NCI-H1092 treated with DMSO at 0.1 percent for 48 hours (cell line): ENCODE measurements at regions not wholly inside any gene's neighbourhood (a gene's known extent, or its start where the extent isn't known, plus 50 kb on each side); places are given as distances from the start of the nearest gene placed in this dataset.

Experiments
- DNase-seq: peaks from one replicate; lab custom pipeline; 2025; lab: John Stamatoyannopoulos, UW

GRCh38 chr11:95387325-95387724, 156.3 kb upstream of the SESN3 start:
- no peak for DNase-seq

GRCh38 chr11:95385577-95385976, 154.6 kb upstream of the SESN3 start:
- DNase-seq = no peak

GRCh38 chr11:95379479-95379878, 148.5 kb upstream of the SESN3 start:
- DNase-seq = no peak

GRCh38 chr11:95378789-95379188, 147.8 kb upstream of the SESN3 start:
- no peak for DNase-seq

- no peak for DNase-seq
These were observed 147.1 kb upstream of the SESN3 start for GRCh38 chr11:95378111-95378510.

GRCh38 chr11:95375886-95376285, 144.9 kb upstream of the SESN3 start:
- no peak for DNase-seq

GRCh38 chr11:95375451-95375850, 144.4 kb upstream of the SESN3 start:
- no peak for DNase-seq

- DNase-seq = no peak
These were observed 143.1 kb upstream of the SESN3 start for GRCh38 chr11:95374105-95374504.

GRCh38 chr11:95373241-95373640, 142.2 kb upstream of the SESN3 start:
- DNase-seq = no peak

- no peak for DNase-seq
These were observed 141.2 kb upstream of the SESN3 start for GRCh38 chr11:95372097-95372656.

GRCh38 chr11:95371153-95371552, 140.2 kb upstream of the SESN3 start:
- no peak for DNase-seq

GRCh38 chr11:95367726-95368125, 136.7 kb upstream of the SESN3 start:
- no peak for DNase-seq

GRCh38 chr11:95365348-95365747, 134.3 kb upstream of the SESN3 start:
- DNase-seq = no peak

- no peak for DNase-seq
These were observed 133.6 kb upstream of the SESN3 start for GRCh38 chr11:95364324-95365295.

- peak; percentile 61 for DNase-seq
These were observed 132.7 kb upstream of the SESN3 start for GRCh38 chr11:95363708-95364107.

GRCh38 chr11:95363164-95363563, 132.2 kb upstream of the SESN3 start:
- DNase-seq = no peak

- DNase-seq = no peak
These were observed 130.2 kb upstream of the SESN3 start for GRCh38 chr11:95361180-95361579.

- DNase-seq = no peak
These were observed 129.5 kb upstream of the SESN3 start for GRCh38 chr11:95360377-95361075.

- DNase-seq = no peak
These were observed 128.8 kb upstream of the SESN3 start for GRCh38 chr11:95359756-95360155.

- no peak for DNase-seq
These were observed 128.3 kb upstream of the SESN3 start for GRCh38 chr11:95359341-95359663.

GRCh38 chr11:95358511-95359340, 127.7 kb upstream of the SESN3 start:
- no peak for DNase-seq

- no peak for DNase-seq
These were observed 123.3 kb upstream of the SESN3 start for GRCh38 chr11:95354304-95354703.
